HG03097 (cell line): ENCODE measurements at regions not wholly inside any gene's neighbourhood (a gene's known extent, or its start where the extent isn't known, plus 50 kb on each side); places are given as distances from the start of the nearest gene placed in this dataset.
"Not testable (repeated sequence)": the region's sequence is repeated elsewhere in the genome, so short reads cannot be mapped to it uniquely, and the experiment has no call there.

Experiments
- ATAC-seq: cut with Tn5 transposase; IDR thresholded peaks from one replicate; pipeline ENCODE4 v1.9.1; 2021; ENCODE audit not compliant: unreplicated experiment, low FRiP score

GRCh38 chr12:31215518-31216232 is 110.3 kb downstream of the SINHCAF start:
- ATAC-seq = no peak

DNA sequence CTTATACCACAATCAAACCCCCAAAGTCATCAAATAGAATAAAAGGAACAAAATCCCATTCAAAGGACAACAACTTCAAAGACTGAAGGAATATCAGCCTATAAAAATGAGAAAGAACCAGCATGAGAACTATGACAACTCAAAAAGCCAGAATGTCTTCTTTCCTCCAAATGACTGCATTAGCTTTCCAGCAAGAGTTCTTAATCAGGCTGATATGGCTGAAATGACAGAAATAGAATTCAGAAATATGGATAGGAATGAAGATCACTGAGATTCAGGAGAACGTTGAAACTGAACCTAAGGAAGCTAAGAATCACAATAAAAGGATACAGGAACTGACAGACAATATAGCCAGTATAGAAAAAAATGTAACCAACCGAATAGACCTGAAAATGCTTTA is 109.5 kb downstream of the SINHCAF start:
- ATAC-seq = no peak

DNA sequence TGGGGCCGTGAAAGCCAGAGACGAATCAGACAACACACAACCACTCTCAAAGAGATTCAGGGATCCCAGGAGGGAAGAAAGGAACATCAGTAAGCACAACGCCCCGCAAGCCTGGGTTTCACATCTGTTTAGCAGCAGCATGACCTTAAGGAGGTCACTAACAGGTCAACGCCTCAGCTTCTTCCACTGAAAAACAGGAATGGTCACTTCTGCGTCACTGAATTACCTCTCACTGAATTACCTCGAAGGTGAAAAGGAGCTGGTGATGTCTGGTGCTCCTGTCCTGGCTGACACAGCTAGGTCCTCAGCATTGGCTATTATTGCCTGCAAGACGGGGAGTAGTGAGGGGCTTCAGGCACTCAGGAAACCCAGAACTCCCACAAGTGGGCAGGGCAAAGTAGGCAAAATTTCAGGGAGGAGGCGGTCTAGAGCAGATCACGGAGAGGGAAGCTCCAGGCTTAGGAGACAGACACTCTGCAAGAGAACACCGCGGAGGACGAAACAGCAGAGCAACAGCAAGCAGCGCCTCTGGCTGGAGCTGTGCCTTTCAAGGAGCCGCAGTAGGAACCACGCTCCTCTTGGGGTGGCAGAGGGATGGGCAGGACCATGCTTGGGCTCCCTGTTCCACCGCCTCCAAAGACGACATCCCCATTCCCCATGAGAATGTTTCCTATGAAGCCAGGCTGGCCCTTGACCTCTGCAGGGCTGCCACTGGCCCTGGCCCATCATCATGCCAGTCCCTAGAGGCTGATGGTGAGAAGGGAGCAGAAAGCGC is 108.4 kb downstream of the SINHCAF start:
- ATAC-seq = no peak

GRCh38 chr12:31218203-31219025 is 107.5 kb downstream of the SINHCAF start:
- ATAC-seq = no peak

GRCh38 chr12:31219521-31219920 is 106.4 kb downstream of the SINHCAF start:
- no peak for ATAC-seq

GRCh38 chr12:31220061-31220460 is 105.9 kb downstream of the SINHCAF start:
- ATAC-seq = no peak

DNA sequence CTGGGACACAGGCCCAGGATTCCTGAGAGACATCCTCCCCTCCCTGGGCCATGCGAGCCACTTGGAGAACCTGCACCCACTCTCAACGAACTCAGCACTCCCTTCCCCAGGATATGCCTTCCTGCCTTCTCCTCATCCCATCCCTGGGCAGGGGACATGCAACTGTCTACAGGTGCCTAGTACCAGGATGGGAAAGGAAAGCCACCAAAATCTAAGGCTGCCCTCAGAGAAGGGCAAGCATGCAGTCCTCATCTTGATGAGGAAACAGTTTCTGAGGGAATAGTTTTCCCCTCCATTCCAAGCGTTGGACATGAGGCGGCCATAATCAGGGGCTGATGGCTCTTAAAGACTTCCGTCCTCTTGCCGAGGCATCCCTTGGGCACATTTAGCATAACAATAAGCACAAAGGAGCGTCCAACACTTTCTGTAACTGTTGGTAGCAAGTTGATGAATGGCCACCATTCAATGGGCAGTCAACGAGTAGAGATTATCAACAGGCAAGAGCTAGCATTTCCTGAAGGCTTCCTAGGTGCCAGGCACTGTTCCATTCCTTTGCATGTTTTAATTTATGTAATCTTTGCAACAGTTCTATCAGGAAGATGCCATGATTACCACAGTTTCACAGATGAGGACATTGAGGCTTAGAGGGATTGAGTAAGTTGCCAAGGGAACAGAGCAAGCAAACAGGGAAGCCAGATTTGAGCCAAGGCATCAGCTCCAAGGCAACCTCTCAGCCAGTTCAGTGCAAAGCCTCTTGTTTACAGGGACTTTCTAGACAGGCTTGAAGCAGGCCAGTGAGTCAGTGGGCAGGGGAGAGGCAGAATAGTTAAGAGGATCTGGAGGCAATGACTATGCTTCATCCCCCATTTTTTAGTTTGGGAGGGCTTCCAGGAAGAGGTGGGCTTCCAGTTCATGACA is 105.1 kb downstream of the SINHCAF start:
- no peak for ATAC-seq

DNA sequence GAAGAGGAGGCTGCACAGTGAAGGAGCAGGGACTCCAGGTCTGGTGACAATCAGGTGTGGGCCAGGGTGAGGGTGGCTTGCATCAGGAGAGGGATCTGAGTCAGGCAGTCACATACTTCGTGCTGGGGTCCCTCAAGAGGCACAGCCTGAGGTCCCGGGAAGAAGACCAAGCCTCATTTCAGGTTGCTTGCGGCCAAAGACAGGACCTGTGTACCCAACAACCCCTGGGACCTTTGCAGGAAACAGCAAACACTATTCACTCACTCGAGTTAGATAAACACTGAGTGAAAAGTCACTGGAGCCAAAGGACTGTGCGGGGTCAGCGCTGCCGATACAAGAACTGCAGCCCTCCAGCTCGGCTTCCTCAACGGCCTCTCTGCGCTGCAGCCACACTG is 104.4 kb downstream of the SINHCAF start:
- no peak for ATAC-seq

GRCh38 chr12:31222620-31223222 is 103.2 kb downstream of the SINHCAF start:
- ATAC-seq = no peak

DNA sequence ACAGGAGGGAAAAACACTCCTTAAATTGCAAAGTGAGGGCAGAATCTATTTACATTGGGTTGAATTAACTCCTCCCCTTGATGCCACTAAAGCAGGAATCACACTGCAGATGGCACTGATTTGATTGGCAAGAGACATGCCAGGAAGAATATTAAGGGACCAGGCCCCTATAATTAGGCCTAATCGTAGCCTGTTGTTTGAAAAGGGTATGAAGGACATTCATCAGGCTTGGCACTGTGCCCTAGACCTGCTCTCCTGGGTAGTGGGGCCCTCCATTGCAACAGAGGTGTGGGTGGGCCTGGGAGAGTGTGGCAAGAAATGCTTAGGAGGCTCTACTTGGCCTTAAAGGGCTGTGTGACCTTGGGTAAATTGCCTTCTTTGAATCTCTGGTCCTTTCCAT is 102.3 kb downstream of the SINHCAF start:
- not testable (repeated sequence) for ATAC-seq

GRCh38 chr12:31224768-31225448 is 101.0 kb downstream of the SINHCAF start:
- ATAC-seq = no peak

DNA sequence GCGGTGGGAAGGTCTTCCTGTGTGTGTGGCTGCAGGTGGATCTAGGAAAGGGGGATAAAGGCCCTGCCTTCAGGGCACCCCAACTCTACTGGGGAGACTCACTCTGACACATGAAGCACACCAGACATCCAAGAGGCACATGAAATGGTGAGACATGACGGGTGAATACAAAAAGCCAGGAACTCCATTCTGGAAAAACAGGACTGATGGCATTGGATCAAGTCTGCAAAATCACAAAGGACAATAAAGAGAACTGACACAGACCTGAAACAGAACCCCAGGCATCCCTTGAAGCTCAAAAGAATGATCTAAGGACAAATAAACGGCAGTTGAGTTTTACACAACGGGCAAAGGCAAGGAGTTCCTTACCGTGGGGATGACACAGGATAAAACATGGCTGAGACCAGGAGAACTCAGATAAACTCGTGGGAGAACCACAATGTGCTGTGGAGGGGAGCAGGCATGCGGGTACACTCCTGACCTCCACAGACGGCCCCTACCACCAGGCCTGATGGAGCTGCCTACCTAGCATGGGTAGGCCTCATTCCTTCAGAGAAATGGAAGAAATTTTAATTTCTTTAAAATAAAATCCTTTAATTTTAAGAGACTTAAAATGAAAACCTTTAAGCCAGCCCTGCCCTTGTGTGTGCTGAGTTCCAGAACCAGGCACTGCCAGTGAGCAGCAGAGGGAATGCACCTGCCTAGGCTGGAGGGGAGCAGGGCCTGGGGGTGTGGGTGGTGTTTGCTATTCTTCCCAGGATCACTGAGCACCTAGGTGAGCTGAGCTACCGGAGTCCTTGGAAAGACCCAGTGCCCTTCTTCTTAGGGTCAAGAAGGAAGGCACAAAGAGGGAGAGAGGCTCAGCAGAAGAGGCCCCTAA is 100.1 kb downstream of the SINHCAF start:
- ATAC-seq = no peak

- no peak for ATAC-seq
These were observed 99.3 kb downstream of the SINHCAF start for GRCh38 chr12:31226639-31227038.

GRCh38 chr12:31227401-31227981 is 98.5 kb downstream of the SINHCAF start:
- ATAC-seq = no peak

DNA sequence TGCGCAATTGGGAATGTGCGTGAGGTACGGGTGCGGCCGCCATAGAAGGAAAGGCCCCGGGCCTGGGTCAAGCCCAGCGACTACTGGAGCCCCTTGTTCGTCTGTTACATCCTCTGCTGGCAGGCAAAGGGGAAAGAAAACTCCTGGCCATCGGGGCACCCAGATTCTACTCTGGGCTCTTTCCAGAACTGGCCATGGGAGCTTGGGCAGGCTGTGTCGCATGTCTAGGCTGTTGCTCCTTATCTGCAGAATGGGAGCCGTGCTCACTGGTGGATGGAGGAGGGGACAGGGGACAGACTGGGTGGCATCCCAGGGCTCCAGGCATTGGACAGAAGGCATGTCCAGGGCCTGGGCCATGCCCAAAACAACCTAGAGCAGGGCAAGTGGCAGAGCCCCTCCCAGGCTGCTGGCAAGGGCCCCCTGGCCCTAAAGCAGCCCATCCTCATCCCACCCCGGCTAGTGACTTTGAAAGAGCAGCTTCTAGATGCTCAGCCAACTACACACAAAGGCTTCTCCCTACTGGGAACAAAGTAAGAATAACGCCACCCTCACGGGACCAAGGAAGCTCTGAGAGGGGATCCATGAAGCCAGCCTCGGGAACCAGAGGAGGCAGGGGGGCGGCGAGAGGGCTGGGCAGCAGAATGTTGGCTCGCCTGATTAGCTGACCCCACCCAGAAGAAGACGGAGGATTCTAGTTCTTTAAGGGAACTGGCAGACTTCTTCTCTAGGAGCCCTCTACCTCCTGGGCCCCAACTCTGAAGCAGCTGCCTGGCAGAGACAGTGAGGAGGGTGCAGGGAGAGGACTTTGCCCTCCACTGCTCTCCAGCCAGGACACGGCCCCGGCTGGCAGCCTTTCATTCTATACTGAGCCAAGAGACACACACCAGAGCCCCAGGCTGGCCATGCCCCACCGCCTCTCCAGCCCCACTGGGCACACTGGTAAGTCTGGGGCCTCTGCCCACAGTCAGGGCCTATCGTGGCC is 96.8 kb downstream of the SINHCAF start:
- no peak for ATAC-seq

DNA sequence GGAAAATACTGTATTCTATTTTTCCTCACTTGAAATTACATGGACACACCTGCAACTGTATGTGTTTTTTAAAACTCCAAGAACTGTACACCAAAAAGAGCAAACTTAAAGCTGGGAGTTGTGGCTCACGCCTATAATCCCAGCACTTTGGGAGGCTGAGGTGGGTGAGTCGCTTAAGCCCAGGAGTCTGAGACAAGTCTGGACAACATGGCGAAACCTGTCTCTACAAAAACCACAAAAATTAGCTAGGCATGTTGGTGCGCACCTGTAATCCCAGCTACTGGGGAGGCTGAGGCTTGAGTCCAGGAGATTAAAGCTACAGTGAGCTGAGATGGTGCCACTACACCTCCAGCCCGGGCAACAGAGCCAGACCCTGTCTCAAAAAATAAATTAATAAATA is 95.9 kb downstream of the SINHCAF start:
- no peak for ATAC-seq
